Colonic mucosa (tissue), 4 donors: ENCODE measurements at regions not wholly inside any gene's neighbourhood (a gene's known extent, or its start where the extent isn't known, plus 50 kb on each side); places are given as distances from the start of the nearest gene placed in this dataset.

ENCODE experiments used
- DNase-seq: peaks from one replicate; pipeline ENCODE4 v3.0.0-alpha.2; 2020
- H3K27ac ChIP-seq: fragments of 200-600 bp; one replicate; pipeline ENCODE4 v1.8.0; 2021
- H3K27me3 ChIP-seq: fragments of 200-600 bp; one replicate; pipeline ENCODE4 v1.8.0; 2021
- H3K36me3 ChIP-seq: fragments of 200-600 bp; one replicate; pipeline ENCODE4 v1.8.0; 2021
- H3K4me1 ChIP-seq: fragments of 200-600 bp; one replicate; pipeline ENCODE4 v1.8.0; 2021; ENCODE audit warnings: mild to moderate bottlenecking
- H3K4me3 ChIP-seq: fragments of 200-600 bp; one replicate; pipeline ENCODE4 v1.8.0; 2021
- H3K9ac ChIP-seq, 2 donors: one replicate each; pipeline ENCODE4 v1.7.0; 2013; ENCODE audit warnings: control low read depth in 2 of 2, low read depth in 2 of 2, low read length in 2 of 2
- H3K9me3 ChIP-seq: fragments of 200-600 bp; one replicate; pipeline ENCODE4 v1.8.0; 2021
- CTCF ChIP-seq: fragments of 200-600 bp; IDR thresholded peaks from one replicate; pipeline ENCODE4 v1.8.0; 2022; ENCODE audit warnings: antibody characterized with exemption, mild to moderate bottlenecking
- intact Hi-C: fragments of 100-400 bp; cut with DNase I; formaldehyde crosslinking; loops from one replicate; pipeline ENCODE4 v1.14.1; 2022
- donor health status: healthy.
- donor health status: DM: no; HTN: no; CAD: no.
- donor health status: DM: no; HTN: no; CAD: no.

- H3K36me3 ChIP-seq: no peaks in the 10 kb centered on the region
- H3K27ac ChIP-seq: no peak overlapping the region
- H3K4me1 ChIP-seq: no peaks in the 10 kb centered on the region
- intact Hi-C loops: no loop called here
- H3K4me3 ChIP-seq: no peak overlapping the region
- H3K9me3 ChIP-seq: no peaks in the 10 kb centered on the region
- DNase-seq: no peak
- H3K9ac ChIP-seq: no peak overlapping the region
- TF ChIP-seq CTCF: no peak
- H3K27me3 ChIP-seq: no peaks in the 10 kb centered on the region
Observed at GRCh38 chr6:140175486-140175885, 801.0 kb upstream of the CITED2 start.

- H3K4me3 ChIP-seq: no peak overlapping the region
- no peaks in the 10 kb centered on the region for H3K4me1 ChIP-seq
- no peak for DNase-seq
- no peak for TF ChIP-seq CTCF
- no peaks in the 10 kb centered on the region for H3K27me3 ChIP-seq
- H3K36me3 ChIP-seq: no peaks in the 10 kb centered on the region
- no peak overlapping the region for H3K27ac ChIP-seq
- no peak overlapping the region for H3K9ac ChIP-seq
- intact Hi-C loops: no loop called here
- no peaks in the 10 kb centered on the region for H3K9me3 ChIP-seq
Observed at GRCh38 chr6:140174524-140174923, 800.1 kb upstream of the CITED2 start.

- H3K27me3 ChIP-seq: no peaks in the 10 kb centered on the region
- no peaks in the 10 kb centered on the region for H3K4me1 ChIP-seq
- H3K4me3 ChIP-seq: no peak overlapping the region
- no peak overlapping the region for H3K9ac ChIP-seq
- no peak for DNase-seq
- H3K9me3 ChIP-seq: no peaks in the 10 kb centered on the region
- intact Hi-C loops: no loop called here
- H3K36me3 ChIP-seq: no peaks in the 10 kb centered on the region
- TF ChIP-seq CTCF: no peak
- no peak overlapping the region for H3K27ac ChIP-seq
Observed at GRCh38 chr6:140168365-140168764, 793.9 kb upstream of the CITED2 start.

GRCh38 chr6:140160909-140161308 lies 786.5 kb upstream of the CITED2 start:
- Histone ChIP-seq H3K9me3 (no peaks in the 10 kb centered on the region), H3K9ac (no peak overlapping the region), H3K36me3 (no peaks in the 10 kb centered on the region), H3K4me3 (no peak overlapping the region), H3K27me3 (no peaks in the 10 kb centered on the region), H3K4me1 (no peaks in the 10 kb centered on the region), H3K27ac (no peak overlapping the region)
- no peak for TF ChIP-seq CTCF
- intact Hi-C loops: no loop called here
- no peak for DNase-seq

- H3K36me3 ChIP-seq: no peaks in the 10 kb centered on the region
Observed at GRCh38 chr6:140160494-140160893, 786.0 kb upstream of the CITED2 start.

More at GRCh38 chr6:140160494-140160893, 786.0 kb upstream of the CITED2 start:
- TF ChIP-seq CTCF: no peak
- no peak for DNase-seq
- Histone ChIP-seq H3K9ac (no peak overlapping the region), H3K4me1 (no peaks in the 10 kb centered on the region), H3K9me3 (no peaks in the 10 kb centered on the region), H3K27ac (no peak overlapping the region), H3K4me3 (no peak overlapping the region), H3K27me3 (no peaks in the 10 kb centered on the region)
- intact Hi-C loops: no loop called here
